Femur (tissue), 1 donor: ENCODE measurements at regions not wholly inside any gene's neighbourhood (a gene's known extent, or its start where the extent isn't known, plus 50 kb on each side); places are given as distances from the start of the nearest gene placed in this dataset.

Experiments
- DNase-seq: peaks from one replicate; pipeline ENCODE4 v3.0.0-alpha.2; 2017

- DNase-seq: no peak
These were observed 903.7 kb upstream of the USP15 start for GRCh38 chr12:61356485-61356884.

- DNase-seq: no peak
These were observed 902.7 kb upstream of the USP15 start for GRCh38 chr12:61357496-61357895.

- DNase-seq: no peak
These were observed 898.2 kb upstream of the USP15 start for GRCh38 chr12:61362037-61362436.

GRCh38 chr12:61365001-61365400 is 895.2 kb upstream of the USP15 start:
- DNase-seq: no peak

GRCh38 chr12:61367281-61367785 is 892.9 kb upstream of the USP15 start:
- DNase-seq: no peak

- peak; percentile 31 for DNase-seq
These were observed 890.8 kb upstream of the USP15 start for GRCh38 chr12:61369241-61369910.

- no peak for DNase-seq
These were observed 875.7 kb upstream of the USP15 start for GRCh38 chr12:61384511-61384910.

GRCh38 chr12:61385771-61386170 is 874.4 kb upstream of the USP15 start:
- DNase-seq: no peak

- DNase-seq: no peak
These were observed 862.5 kb upstream of the USP15 start for GRCh38 chr12:61397668-61398067.

GRCh38 chr12:61412201-61412600 is 848.0 kb upstream of the USP15 start:
- DNase-seq: no peak

GRCh38 chr12:61414470-61414869 is 845.7 kb upstream of the USP15 start:
- DNase-seq: no peak

GRCh38 chr12:61422786-61423185 is 837.4 kb upstream of the USP15 start:
- DNase-seq: no peak

- no peak for DNase-seq
These were observed 808.1 kb upstream of the USP15 start for GRCh38 chr12:61452076-61452475.

- no peak for DNase-seq
These were observed 772.5 kb upstream of the USP15 start for GRCh38 chr12:61487728-61488127.

GRCh38 chr12:61490526-61491498 is 769.4 kb upstream of the USP15 start:
- no peak for DNase-seq

- no peak for DNase-seq
These were observed 758.0 kb upstream of the USP15 start for GRCh38 chr12:61502179-61502578.

- no peak for DNase-seq
These were observed 755.7 kb upstream of the USP15 start for GRCh38 chr12:61504396-61505080.

- no peak for DNase-seq
These were observed 746.7 kb upstream of the USP15 start for GRCh38 chr12:61513499-61513898.

- no peak for DNase-seq
These were observed 746.2 kb upstream of the USP15 start for GRCh38 chr12:61514016-61514415.

GRCh38 chr12:61521258-61521657 is 738.9 kb upstream of the USP15 start:
- DNase-seq: no peak

GRCh38 chr12:61523276-61523992 is 736.8 kb upstream of the USP15 start:
- DNase-seq: no peak

GRCh38 chr12:61524851-61525250 is 735.4 kb upstream of the USP15 start:
- DNase-seq: no peak

GRCh38 chr12:61525331-61525730 is 734.9 kb upstream of the USP15 start:
- no peak for DNase-seq
